ENCODE measurements at regions not wholly inside any gene's neighbourhood (a gene's known extent, or its start where the extent isn't known, plus 50 kb on each side); places are given as distances from the start of the nearest gene placed in this dataset.

GRCh38 chr10:78547397-78547796 is 513.7 kb downstream of the RPS24 start:
- DNase-seq = no peak
- H4K20me1 ChIP-seq (ENCODE audit: low read length) = no peaks in the 10 kb centered on the region
- peaks cover 40% of the 10 kb centered on the region for H3K27me3 ChIP-seq (ENCODE audit: low read length)
- no peaks in the 10 kb centered on the region for H3K36me3 ChIP-seq (ENCODE audit: low read depth, low read length)
- ChIA-PET POLR2A (ENCODE audit: unreplicated experiment) (no interaction called here), CTCF (no interaction called here)
- no peak overlapping the region for H3K9ac ChIP-seq (ENCODE audit: low read length)
- no peak overlapping the region for H2AFZ ChIP-seq (ENCODE audit: low read length)
- H3K27ac ChIP-seq (ENCODE audit: low read length) = no peak overlapping the region
- no peaks in the 10 kb centered on the region for H3K9me3 ChIP-seq (ENCODE audit: low read length)
- peaks cover 7% of the 10 kb centered on the region for H3F3A ChIP-seq (ENCODE audit: low read length, unreplicated experiment)
- H3K79me2 ChIP-seq (ENCODE audit: low read length) = no peaks in the 10 kb centered on the region
- intact Hi-C loops (cut with micrococcal nuclease) = no loop called here
- no peak for TF ChIP-seq CTCF (conservative IDR thresholded peaks at IDR 0.05; ENCODE audit: low read depth, low read length)
- TF ChIP-seq EZH2phosphoT487 (IDR thresholded peaks at IDR 0.05; ENCODE audit: borderline replicate concordance, low read length) = no peak
- no peak for TF ChIP-seq EZH2 (IDR thresholded peaks at IDR 0.05; ENCODE audit: low read length, unreplicated experiment)
- no peak overlapping the region for H3K4me2 ChIP-seq (ENCODE audit: low read length)
- H3K9me2 ChIP-seq (replicated peaks; ENCODE audit: low read length) = 0 out of 2 replicates have a peak, but pooled peaks cover 3% of the 10 kb centered on the region
- H3K4me1 ChIP-seq (ENCODE audit: insufficient read depth, low read length) = peaks cover 28% of the 10 kb centered on the region
- H3K4me3 ChIP-seq (ENCODE audit: low read length) = no peak overlapping the region
- no peak for ATAC-seq
- BruUV-seq (replicated peaks) = no TSS peak

- no TSS peak for BruUV-seq (replicated peaks)
- CTCF ChIA-PET = no interaction called here
Observed at GRCh38 chr10:78547905-78548304, 514.2 kb downstream of the RPS24 start.

More at GRCh38 chr10:78547905-78548304, 514.2 kb downstream of the RPS24 start:
- intact Hi-C loops (cut with micrococcal nuclease) = no loop called here
- H3K4me1 ChIP-seq (ENCODE audit: insufficient read depth, low read length) = peaks cover 28% of the 10 kb centered on the region
- H3K36me3 ChIP-seq (ENCODE audit: low read depth, low read length) = no peaks in the 10 kb centered on the region
- H4K20me1 ChIP-seq (ENCODE audit: low read length) = no peaks in the 10 kb centered on the region
- no peak for DNase-seq
- ATAC-seq = no peak
- no peak overlapping the region for H3K27ac ChIP-seq (ENCODE audit: low read length)
- no peak overlapping the region for H3K9ac ChIP-seq (ENCODE audit: low read length)
- no peak overlapping the region for H3K4me2 ChIP-seq (ENCODE audit: low read length)
- peaks cover 7% of the 10 kb centered on the region for H3F3A ChIP-seq (ENCODE audit: low read length, unreplicated experiment)
- no peak overlapping the region for H2AFZ ChIP-seq (ENCODE audit: low read length)
- POLR2A ChIA-PET (ENCODE audit: unreplicated experiment) = no interaction called here
- peaks cover 34% of the 10 kb centered on the region for H3K27me3 ChIP-seq (ENCODE audit: low read length)
- no peaks in the 10 kb centered on the region for H3K79me2 ChIP-seq (ENCODE audit: low read length)
- no peak overlapping the region for H3K4me3 ChIP-seq (ENCODE audit: low read length)
- 0 out of 2 replicates have a peak, but pooled peaks cover 3% of the 10 kb centered on the region for H3K9me2 ChIP-seq (replicated peaks; ENCODE audit: low read length)
- H3K9me3 ChIP-seq (ENCODE audit: low read length) = no peaks in the 10 kb centered on the region
- TF ChIP-seq EZH2 (IDR thresholded peaks at IDR 0.05; ENCODE audit: low read length, unreplicated experiment) (no peak), EZH2phosphoT487 (IDR thresholded peaks at IDR 0.05; ENCODE audit: borderline replicate concordance, low read length) (no peak), CTCF (conservative IDR thresholded peaks at IDR 0.05; ENCODE audit: low read depth, low read length) (no peak)

All from PC-3 (cell line).